Stimulated activated naive CD8-positive, alpha-beta T cell treated with anti-CD3 and anti-CD28 coated beads, Interleukin-15, amount 100 ng/mL, for 72 hours (primary cell): ENCODE measurements at regions not wholly inside any gene's neighbourhood (a gene's known extent, or its start where the extent isn't known, plus 50 kb on each side); places are given as distances from the start of the nearest gene placed in this dataset.
"Not testable (repeated sequence)": the region's sequence is repeated elsewhere in the genome, so short reads cannot be mapped to it uniquely, and the experiment has no call there.

Source experiments
- ATAC-seq: fragments of 150-1000 bp; cut with Tn5 transposase; 2 replicates; pipeline ENCODE4 v1.10.0; 2021; ENCODE audit warnings: mild to moderate bottlenecking, moderate library complexity
- DNase-seq, 2 donors: peaks; one replicate each; pipeline ENCODE4 v3.0.0; 2021 to 2022
- H3K27ac Mint-ChIP-seq, 2 donors: one replicate each; pipeline ENCODE4 v1.8.0; 2022; ENCODE audit warnings: mild to moderate bottlenecking in 2 of 2, mixed read lengths in 2 of 2, moderate library complexity in 2 of 2
- H3K27me3 Mint-ChIP-seq: one replicate; pipeline ENCODE4 v1.8.0; 2022; ENCODE audit warnings: mixed read lengths
- H3K4me1 Mint-ChIP-seq: one replicate; pipeline ENCODE4 v1.8.0; 2022; ENCODE audit warnings: mild to moderate bottlenecking, mixed read lengths
- H3K4me3 Mint-ChIP-seq, 2 donors: one replicate each; pipeline ENCODE4 v1.8.0; 2022; ENCODE audit warnings: mild to moderate bottlenecking in 2 of 2, mixed read lengths in 2 of 2, moderate library complexity in 1 of 2
- H3K9me3 Mint-ChIP-seq, 2 donors: one replicate each; pipeline ENCODE4 v1.8.0; 2022; ENCODE audit warnings: mixed read lengths in 2 of 2

- Mint-ChIP-seq H3K27me3 (no peaks in the 10 kb centered on the region), H3K4me1 (no peaks in the 10 kb centered on the region), H3K9me3 (peaks cover 14 to 17% of the 10 kb centered on the region in 2 donors), H3K4me3 (no peak overlapping the region), H3K27ac (no peak overlapping the region)
- ATAC-seq (no peak), DNase-seq (no peak)
Measured at GRCh38 chr11:92083123-92083522, 141.5 kb upstream of the FAT3 start.

GRCh38 chr11:92082652-92083051, 142.0 kb upstream of the FAT3 start:
- Mint-ChIP-seq H3K4me1 (no peaks in the 10 kb centered on the region), H3K27me3 (no peaks in the 10 kb centered on the region), H3K4me3 (no peak overlapping the region), H3K27ac (no peak overlapping the region), H3K9me3 (peaks cover 12 to 14% of the 10 kb centered on the region in 2 donors)
- ATAC-seq (no peak), DNase-seq (no peak)

GRCh38 chr11:92074498-92074897, 150.1 kb upstream of the FAT3 start:
- not testable (repeated sequence) for H3K27ac Mint-ChIP-seq, H3K27me3 Mint-ChIP-seq, H3K4me1 Mint-ChIP-seq, H3K4me3 Mint-ChIP-seq, H3K9me3 Mint-ChIP-seq, DNase-seq, ATAC-seq

- Mint-ChIP-seq H3K4me3 (no peak overlapping the region), H3K27ac (no peak overlapping the region), H3K27me3 (no peaks in the 10 kb centered on the region), H3K9me3 (peaks cover 0 to 9% of the 10 kb centered on the region in 2 donors), H3K4me1 (no peaks in the 10 kb centered on the region)
- no peak for DNase-seq
- ATAC-seq, result no peak
Measured at GRCh38 chr11:92071660-92072059, 153.0 kb upstream of the FAT3 start.

- no peak overlapping the region for H3K27ac Mint-ChIP-seq
- ATAC-seq, result no peak
- H3K9me3 Mint-ChIP-seq, result peaks cover 0 to 9% of the 10 kb centered on the region in 2 donors
- H3K27me3 Mint-ChIP-seq, result no peaks in the 10 kb centered on the region
- no peak for DNase-seq
- H3K4me1 Mint-ChIP-seq, result no peaks in the 10 kb centered on the region
- H3K4me3 Mint-ChIP-seq, result no peak overlapping the region
Measured at GRCh38 chr11:92070026-92070889, 154.4 kb upstream of the FAT3 start.

- DNase-seq (no peak), ATAC-seq (no peak)
- Mint-ChIP-seq H3K4me1 (no peaks in the 10 kb centered on the region), H3K4me3 (no peak overlapping the region), H3K9me3 (peaks cover 7 to 10% of the 10 kb centered on the region in 2 donors), H3K27me3 (no peaks in the 10 kb centered on the region), H3K27ac (no peak overlapping the region)
Measured at GRCh38 chr11:92067016-92067415, 157.6 kb upstream of the FAT3 start.

- Mint-ChIP-seq H3K27me3 (no peaks in the 10 kb centered on the region), H3K4me1 (no peaks in the 10 kb centered on the region), H3K9me3 (peaks cover 13 to 15% of the 10 kb centered on the region in 2 donors), H3K4me3 (no peak overlapping the region), H3K27ac (no peak overlapping the region)
- ATAC-seq (no peak), DNase-seq (no peak)
Measured at GRCh38 chr11:92061456-92062062, 163.1 kb upstream of the FAT3 start.

GRCh38 chr11:92057849-92058442, 166.7 kb upstream of the FAT3 start:
- no peaks in the 10 kb centered on the region for H3K27me3 Mint-ChIP-seq
- peaks cover 17 to 22% of the 10 kb centered on the region in 2 donors for H3K9me3 Mint-ChIP-seq
- no peaks in the 10 kb centered on the region for H3K4me1 Mint-ChIP-seq
- H3K4me3 Mint-ChIP-seq, result no peak overlapping the region
- no peak overlapping the region for H3K27ac Mint-ChIP-seq
- DNase-seq (no peak), ATAC-seq (no peak)

- Mint-ChIP-seq H3K27me3 (no peaks in the 10 kb centered on the region), H3K27ac (no peak overlapping the region), H3K4me1 (no peaks in the 10 kb centered on the region), H3K9me3 (peaks cover 23 to 36% of the 10 kb centered on the region in 2 donors), H3K4me3 (no peak overlapping the region)
- ATAC-seq (no peak), DNase-seq (no peak)
Measured at GRCh38 chr11:92053216-92053615, 171.4 kb upstream of the FAT3 start.

GRCh38 chr11:92050305-92050704, 174.3 kb upstream of the FAT3 start:
- Mint-ChIP-seq H3K9me3 (peaks cover 7 to 21% of the 10 kb centered on the region in 2 donors), H3K4me3 (no peak overlapping the region), H3K4me1 (no peaks in the 10 kb centered on the region), H3K27me3 (no peaks in the 10 kb centered on the region), H3K27ac (no peak overlapping the region)
- no peak for ATAC-seq
- no peak for DNase-seq

GRCh38 chr11:92048415-92048814, 176.2 kb upstream of the FAT3 start:
- Mint-ChIP-seq H3K4me3 (no peak overlapping the region), H3K27me3 (no peaks in the 10 kb centered on the region), H3K9me3 (peaks cover 7 to 15% of the 10 kb centered on the region in 2 donors), H3K27ac (no peak overlapping the region), H3K4me1 (no peaks in the 10 kb centered on the region)
- ATAC-seq, result no peak
- no peak for DNase-seq

- Mint-ChIP-seq H3K4me3 (no peak overlapping the region), H3K27ac (no peak overlapping the region), H3K4me1 (no peaks in the 10 kb centered on the region), H3K27me3 (no peaks in the 10 kb centered on the region), H3K9me3 (peaks cover 14 to 17% of the 10 kb centered on the region in 2 donors)
- no peak for DNase-seq
- ATAC-seq, result no peak
Measured at GRCh38 chr11:92046103-92046502, 178.5 kb upstream of the FAT3 start.

- no peaks in the 10 kb centered on the region for H3K27me3 Mint-ChIP-seq
- no peak overlapping the region for H3K4me3 Mint-ChIP-seq
- H3K9me3 Mint-ChIP-seq, result peaks cover 14 to 21% of the 10 kb centered on the region in 2 donors
- H3K4me1 Mint-ChIP-seq, result no peaks in the 10 kb centered on the region
- no peak for ATAC-seq
- H3K27ac Mint-ChIP-seq, result no peak overlapping the region
- no peak for DNase-seq
Measured at GRCh38 chr11:92045301-92045700, 179.3 kb upstream of the FAT3 start.

- Mint-ChIP-seq H3K27me3 (no peaks in the 10 kb centered on the region), H3K4me3 (no peak overlapping the region), H3K27ac (no peak overlapping the region), H3K4me1 (no peaks in the 10 kb centered on the region), H3K9me3 (peaks cover 11 to 13% of the 10 kb centered on the region in 2 donors)
- DNase-seq, result no peak
- no peak for ATAC-seq
Measured at GRCh38 chr11:92035488-92035887, 189.1 kb upstream of the FAT3 start.

GRCh38 chr11:92027136-92027535, 197.5 kb upstream of the FAT3 start:
- ATAC-seq, DNase-seq, H3K27me3 Mint-ChIP-seq, H3K4me3 Mint-ChIP-seq, H3K27ac Mint-ChIP-seq, H3K4me1 Mint-ChIP-seq: not testable (repeated sequence)
- peaks cover 0 to 16% of the 10 kb centered on the region in 2 donors for H3K9me3 Mint-ChIP-seq

GRCh38 chr11:92026664-92027063, 198.0 kb upstream of the FAT3 start:
- H3K27ac Mint-ChIP-seq, result no peak overlapping the region
- H3K4me3 Mint-ChIP-seq, result no peak overlapping the region
- DNase-seq (no peak), ATAC-seq (no peak)
- H3K27me3 Mint-ChIP-seq, result no peaks in the 10 kb centered on the region
- peaks cover 0 to 17% of the 10 kb centered on the region in 2 donors for H3K9me3 Mint-ChIP-seq
- no peaks in the 10 kb centered on the region for H3K4me1 Mint-ChIP-seq
